Ammon's horn (tissue), 1 donor: ENCODE measurements at regions not wholly inside any gene's neighbourhood (a gene's known extent, or its start where the extent isn't known, plus 50 kb on each side); places are given as distances from the start of the nearest gene placed in this dataset.

Source experiments
- DNase-seq: peaks from one replicate; pipeline ENCODE4 v3.0.0-alpha.2; 2016; ENCODE audit warnings: low spot score

DNA sequence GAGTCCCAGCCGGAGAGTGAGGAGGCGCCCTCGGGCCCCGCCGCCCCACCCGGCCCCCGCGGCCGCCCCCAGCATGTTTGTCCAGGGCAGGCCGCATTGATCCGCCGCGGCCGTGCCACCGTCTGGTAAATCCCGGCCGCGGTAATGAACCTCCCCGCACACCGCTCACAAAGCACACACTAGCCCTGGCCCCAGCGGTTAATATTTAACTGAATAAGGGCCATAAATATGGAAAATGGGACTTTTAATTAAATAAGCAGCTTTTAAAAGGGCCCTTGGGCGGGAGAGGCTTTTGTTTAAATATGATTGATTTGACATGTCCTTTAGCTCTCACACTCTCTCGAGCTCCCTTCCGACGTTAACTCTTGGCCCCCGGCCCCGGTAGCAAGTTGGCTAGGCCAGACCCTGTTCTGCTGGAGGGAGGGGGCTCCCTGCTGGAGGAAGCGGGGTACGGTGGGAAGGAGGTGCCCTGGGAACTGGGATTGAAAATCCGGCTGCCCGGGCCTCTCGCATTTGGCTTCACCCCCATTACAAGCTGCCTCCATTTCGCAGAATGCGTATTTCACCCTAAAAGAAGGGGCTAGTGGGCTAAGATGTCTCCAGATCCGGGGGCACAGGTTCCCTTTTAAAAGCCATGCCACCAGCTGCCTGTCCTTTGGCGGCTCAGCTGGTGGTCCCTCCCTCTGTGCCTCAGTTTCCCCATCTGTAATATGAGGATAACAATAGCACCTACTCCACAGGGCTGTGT lies 199.8 kb downstream of the RBM19 start:
- no peak for DNase-seq

DNA sequence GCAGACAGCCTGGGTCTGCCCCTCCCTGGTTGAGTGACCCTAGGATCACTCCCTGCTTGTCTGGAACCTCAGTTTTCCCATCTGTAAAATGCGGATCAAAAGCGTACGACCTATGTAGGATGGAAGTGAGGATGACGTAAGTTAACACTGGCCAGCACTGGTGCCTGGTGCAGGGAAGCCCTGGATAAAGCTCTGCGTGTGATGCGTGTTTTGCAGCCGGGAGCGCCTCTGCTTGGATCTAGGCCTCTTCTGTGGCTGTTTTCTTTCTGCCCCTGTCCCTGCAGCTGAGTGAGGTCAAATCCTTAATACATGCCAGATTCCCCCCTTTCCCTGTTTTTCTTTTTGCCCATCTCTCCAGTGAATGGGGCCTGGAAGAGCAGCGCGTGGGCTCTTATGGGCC lies 201.5 kb downstream of the RBM19 start:
- DNase-seq = no peak

DNA sequence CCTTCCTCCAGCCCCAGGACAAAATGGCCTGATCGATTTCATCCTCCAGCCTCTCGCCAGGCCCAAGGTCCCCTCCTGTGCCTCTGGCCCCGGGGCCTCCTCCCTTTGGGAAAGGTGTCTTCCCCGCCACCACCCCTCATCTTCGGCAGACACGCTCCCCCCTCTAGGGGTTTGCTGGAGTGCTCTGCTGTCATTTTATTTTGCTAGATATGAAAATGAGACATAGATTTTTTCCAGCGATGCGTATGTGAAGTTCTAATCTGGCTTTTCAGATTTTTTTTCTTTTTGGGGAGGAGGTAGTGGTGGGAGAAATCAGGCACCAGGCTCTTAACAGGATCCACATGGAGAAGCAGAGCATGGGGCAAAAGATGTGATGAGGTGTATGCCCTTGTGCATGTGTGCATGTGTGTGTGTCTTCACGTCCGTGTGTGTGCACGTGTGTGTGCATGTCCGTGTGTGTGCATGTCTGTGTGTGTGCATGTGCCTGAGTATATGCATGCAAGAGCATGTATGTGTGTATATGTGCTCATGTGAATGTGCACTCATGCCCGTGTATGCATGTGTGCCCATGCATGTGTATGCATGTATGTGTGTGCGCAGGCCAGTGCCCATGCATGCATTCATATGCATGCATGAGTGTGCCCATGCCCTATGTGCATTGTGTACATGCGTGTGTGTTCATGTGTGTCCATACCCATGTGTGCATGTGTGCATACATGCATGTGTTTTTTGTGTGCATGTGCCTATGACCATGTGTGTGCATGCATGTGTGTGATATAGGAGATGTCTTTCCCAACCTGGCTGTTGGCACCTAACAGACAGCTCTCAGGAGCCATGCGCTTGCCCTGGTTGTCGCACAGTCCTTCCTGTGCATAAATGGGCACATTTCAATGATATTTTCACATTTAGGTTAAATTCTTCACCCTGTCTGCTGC lies 203.0 kb downstream of the RBM19 start:
- no peak for DNase-seq

DNA sequence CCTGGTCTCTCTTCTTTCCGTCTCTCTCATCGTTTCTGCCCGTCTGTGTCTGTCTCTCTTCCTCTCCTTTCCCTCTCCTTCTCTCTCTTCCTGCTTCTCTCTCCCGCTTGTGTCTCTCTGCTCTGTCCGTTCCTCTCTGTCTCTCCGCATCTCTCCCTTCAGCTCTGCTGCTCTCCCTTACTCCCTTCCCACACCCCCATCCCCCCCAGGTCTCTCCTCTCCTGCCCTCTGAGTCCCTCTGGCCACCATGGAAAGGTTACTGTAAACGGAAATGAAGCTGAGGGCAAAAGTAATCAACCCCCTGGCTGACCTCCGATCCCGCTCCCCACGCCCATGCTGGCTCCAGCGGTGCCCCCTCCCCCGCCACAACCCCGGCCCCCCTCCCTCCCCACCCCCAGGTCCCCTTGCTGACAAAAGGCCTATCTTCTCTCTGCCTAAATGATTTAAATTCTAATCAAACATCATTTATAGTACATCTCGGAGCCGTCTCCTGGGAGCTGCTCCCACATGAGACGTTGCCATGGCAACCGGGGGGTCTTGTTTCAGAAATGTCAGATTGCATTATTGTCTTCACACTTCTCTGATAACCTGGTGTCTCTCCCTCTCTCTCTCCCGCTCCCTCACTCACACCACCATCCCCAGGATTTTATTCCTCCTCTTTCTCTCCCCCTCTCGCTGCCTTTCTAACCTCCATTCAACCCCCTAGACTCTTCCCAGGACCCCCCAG lies 203.8 kb downstream of the RBM19 start:
- DNase-seq = peak; percentile 20

DNA sequence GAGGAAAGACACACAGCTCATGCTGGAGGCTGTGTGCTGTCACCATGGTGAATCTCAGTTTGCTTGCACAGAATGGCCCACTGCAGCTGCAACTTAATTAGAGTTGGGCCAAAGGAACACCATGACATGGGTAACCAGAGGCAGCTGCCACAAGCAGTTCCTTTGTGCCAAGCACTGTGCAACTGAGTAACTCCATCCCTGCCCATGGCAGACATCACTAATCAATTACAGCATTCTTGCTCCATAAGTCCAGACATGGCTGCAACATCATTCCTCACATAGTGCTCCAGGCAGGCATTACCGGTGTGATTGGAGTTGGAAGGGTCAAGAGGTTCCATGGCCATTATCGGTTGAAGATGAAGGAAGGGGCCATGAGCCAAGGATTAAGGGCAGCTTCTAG lies 207.0 kb downstream of the RBM19 start:
- DNase-seq = no peak

DNA sequence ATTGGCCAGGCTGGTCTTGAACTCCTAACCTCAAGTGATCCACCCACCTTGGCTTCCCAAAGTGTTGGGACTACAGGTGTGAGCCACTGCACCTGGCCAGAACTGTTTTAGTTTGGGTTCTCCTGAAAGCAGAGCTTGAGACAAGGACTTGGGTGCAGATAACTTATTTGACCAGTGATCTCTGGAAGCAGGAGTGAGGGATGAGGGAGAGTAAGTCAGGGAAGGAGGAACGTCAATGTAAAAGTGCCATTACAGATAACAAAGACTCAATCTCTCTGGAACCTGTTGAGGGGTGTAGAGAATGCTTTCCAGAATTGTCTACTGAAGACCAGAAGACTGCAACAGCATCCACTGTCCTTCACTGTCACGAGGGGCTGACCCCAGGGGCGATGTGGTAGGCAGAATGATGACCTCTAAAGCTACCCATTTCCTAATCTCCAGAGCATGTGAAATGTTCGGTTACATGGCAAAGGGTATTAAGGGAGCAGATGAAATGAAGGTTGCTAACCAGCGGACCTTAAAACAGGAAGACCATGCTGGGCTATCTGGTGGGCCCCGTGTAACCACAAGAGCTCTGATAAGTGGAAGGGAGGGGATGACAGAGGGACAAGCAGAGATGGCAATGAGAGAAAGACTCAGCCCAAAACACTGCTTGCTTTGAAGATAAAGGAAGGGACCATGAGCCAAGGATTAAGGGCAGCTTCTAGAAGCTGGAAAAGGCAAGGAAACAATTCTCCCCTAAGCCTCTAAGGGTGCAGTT lies 207.8 kb downstream of the RBM19 start:
- DNase-seq = no peak

DNA sequence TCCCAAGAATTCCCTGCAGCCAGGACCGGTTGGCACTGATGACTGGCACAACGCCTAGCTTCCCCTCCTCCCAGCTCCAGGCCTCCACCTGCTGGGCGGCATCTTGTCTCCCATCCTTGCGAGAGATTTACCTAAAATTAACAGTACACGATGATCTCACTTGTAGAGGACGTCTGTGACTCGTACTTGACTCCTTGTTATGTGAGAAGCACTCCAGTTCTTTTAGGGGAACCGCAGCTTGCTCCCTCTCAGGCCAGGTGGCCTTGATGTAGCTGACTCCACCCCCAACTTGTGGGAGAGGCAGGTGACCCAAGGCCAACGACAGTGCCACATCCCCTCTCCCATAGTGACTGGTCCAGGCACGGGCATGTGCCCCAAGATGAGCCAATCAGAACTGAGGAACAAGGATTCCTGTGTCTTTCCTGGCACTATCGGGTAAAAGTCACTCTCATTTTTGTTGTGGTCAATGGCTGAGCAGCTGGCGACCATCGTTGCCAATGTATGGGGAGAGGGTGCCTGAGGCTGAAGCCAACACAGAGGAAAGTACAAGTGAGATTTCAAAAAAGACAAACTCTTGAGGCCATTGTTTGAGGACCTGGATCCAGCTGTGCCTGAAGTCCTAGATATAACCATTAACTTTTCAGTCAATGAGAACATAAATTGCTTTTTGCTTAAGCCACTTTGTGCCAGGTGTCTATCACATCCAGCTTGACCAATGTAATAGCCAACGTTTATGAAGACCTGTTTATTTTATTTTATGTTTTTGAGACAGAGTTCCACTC lies 208.7 kb downstream of the RBM19 start:
- DNase-seq = peak; percentile 18

DNA sequence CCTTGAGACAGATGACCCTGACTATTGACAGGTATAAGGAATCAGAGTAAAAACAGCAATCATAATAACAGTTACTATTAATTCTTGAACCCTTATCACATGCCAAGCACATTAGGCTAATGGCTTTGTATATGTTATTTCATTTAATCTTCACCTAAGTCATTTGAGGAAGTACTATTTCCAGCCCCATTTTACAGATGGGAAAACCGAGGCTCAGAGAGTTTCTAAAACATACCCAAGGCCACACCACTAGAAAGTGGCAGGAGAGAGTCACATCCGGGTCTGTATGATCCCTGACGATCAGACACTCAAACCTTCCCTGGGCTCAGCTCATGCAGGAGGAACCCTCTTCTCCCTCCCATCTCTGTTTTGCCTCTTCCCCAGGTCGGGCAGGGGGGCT lies 209.5 kb downstream of the RBM19 start:
- no peak for DNase-seq

DNA sequence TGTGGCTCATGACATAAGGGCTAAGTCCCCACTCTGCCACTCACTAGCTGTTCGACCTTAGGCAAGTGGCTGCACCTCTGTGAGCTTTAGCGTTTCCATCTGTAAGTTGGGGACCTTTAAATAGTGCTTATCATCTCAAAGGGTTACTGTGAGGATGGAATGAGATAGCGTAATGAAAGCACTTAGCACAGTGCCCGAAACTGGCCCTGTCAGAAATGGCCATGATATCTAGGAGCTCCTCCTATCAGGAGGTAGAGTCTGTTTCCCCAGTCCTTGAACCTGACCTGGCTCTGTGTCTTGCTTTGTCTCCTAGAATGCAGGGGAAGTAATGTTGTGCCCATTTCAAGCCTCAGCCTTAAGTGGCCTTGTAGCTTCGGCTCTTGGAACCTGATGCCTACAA lies 211.0 kb downstream of the RBM19 start:
- DNase-seq = no peak

DNA sequence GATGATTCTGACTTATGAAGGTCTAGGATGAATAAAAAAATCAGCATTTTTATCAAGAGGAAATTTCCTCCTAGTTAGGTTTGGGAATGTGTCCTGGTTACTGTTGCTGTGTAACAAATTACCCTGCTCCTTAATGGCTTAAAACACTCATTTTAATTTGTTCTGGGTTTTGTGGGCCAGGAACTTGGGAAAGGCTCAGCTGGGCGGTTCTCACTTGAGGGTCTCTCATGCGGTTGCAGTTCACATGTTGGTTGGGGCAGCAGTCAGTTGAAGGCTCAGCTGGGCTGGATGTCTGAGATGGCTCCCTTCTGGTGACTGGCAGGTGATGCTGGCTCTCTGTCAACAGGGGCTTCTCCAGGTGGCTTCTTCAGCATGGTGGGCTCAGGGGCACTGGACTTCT lies 214.6 kb downstream of the RBM19 start:
- no peak for DNase-seq

DNA sequence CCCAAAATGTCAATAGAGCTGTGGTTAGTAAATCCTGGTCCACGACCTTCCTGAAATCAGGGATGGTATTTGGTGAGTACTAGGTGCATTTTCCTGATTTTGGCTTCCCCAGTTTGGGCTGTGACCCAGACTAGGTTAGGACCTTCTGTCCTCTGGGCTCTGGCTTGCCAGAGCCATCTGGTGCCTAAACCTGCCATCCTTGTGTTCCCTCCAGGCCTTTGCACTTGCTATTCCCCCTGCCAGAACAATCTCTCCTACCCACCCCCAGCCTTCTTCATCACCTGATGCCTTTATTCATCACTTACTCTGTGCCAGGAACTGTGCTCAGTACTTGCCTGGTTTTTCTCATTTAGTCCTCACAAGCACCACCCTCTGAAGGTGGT lies 216.7 kb downstream of the RBM19 start:
- no peak for DNase-seq

DNA sequence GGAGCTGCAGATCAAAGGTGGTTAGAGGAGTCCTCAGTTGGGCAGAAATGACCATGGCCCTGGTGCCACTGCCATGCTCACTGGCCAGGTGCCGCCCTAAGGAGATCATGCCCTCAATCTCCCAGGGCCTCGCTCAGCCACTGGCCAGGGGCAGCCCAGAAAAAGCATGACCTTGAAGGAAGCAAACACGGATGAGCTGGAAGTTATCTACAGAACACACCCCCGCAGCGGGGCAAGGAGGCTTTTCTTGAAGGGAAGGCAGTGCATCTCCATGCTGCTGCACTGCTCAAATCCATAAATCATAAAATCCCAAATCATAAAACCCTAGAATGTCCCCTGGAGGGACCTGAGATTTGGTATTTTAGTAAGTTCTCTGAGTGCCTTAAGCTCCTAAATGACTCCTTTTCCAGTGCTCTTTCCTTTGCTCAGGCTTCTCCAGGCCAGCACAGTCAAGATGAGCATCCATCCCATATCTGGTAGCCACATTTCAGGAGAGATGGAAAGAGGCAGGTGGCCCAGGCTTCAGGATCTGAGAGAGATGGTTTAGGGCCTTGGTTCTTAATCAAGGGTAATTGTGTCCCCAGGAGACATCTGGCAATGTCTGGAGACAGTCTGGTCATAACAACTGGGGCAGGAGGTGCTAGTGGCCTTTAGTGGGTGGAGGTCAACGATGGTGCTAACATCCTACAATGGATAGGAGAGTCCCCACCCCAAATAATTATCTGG lies 217.3 kb downstream of the RBM19 start:
- DNase-seq = no peak

DNA sequence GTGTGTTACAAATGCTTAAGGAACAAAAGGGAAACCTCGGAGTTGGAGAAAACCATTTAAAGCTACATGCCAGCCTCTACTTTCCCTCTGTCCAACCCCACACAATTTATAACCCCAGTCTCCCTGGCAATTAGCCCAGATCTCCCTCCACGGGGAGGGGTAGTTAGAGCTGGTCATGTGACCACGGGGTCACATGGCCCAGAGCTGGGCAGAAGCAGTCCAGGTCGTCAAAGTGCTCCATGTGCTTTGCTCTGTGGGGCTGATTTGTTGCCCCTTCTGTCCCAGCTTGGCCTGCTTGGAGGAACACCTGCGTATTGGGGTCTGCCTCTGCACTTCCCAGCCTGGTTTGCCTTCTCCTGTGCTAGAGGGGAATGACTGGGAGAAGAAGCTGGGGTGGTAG lies 219.1 kb downstream of the RBM19 start:
- no peak for DNase-seq

DNA sequence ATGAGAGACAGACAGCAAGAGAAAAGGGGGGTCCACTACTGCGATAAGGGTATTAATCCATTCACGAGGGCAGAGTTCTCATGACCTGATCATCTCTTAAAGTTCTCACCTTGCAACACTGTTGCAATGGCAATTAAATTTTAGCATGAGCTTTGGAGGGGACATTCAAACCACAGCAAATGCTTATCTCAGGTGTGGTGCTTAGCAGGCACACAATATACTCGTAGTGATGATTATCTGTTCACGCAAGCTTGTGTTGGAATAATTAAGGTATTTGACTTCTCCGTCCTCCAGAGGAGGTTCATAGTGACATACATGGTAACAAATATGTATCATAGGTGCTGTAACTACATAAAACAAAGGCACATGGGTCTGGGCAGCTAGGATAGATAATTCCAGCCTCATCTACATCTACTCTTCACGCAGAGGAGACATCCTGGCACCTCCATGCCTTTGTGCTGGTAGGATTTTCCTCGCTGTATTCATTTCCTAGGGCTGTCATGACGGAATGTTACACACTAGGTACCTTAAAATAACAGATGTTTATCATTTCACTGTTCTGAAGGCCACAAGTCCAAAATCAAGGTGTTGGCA lies 221.2 kb downstream of the RBM19 start:
- DNase-seq = no peak

DNA sequence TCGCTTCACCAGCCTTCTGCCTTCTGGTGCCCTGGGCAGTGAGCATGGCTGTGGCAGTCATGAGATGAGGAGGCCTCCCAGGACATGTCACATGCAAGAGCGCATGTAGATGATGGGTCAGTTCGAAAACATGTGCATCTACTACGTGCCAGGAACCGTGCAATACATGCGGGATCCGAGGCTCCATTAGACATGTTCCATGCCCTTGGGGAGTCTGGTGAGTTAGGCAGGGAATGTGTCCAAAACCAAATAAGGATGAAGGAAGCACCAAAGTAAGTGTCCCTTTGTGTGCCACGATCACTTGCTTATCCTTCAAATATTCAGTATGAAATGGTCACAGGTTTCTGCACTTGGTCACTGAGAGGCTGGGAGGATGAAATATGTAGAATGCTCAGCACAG lies 223.3 kb downstream of the RBM19 start:
- no peak for DNase-seq

DNA sequence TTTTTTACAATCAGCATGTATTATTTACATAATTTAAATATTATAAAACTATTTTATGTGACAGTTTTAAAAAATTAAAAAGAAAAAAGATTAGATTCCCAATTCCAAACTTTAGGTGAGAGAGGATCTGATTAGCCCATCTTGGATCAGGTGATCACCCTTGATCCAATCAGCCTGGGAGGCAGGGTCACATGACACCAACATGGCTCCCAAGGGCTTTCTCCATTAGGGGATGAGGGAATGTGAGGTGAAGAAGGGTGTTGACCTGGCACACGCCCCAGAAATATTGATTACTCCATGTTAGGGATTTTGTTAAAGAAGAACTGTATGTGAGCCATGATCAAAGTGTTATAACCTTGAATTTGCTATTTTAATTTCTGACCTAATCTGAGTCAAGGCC lies 225.4 kb downstream of the RBM19 start:
- no peak for DNase-seq

DNA sequence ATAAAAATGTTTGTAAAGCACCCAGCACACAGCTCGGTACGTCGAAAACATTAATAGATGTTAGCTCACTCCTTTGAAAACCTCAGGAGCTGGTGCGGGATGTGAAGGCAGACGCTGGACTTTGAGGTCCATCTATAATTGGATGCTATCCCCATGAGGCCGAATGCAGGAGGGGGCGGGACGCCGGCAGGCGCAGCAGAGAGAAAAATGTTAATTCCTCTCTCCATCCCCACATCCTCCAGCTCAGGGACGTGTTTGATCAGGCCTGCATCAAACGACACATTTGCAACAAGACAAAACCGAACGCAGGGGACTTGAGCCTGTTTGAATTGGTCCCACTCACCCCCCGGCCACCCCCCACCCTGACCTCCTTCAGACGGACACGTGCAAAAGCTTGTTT lies 231.0 kb downstream of the RBM19 start:
- DNase-seq = no peak

DNA sequence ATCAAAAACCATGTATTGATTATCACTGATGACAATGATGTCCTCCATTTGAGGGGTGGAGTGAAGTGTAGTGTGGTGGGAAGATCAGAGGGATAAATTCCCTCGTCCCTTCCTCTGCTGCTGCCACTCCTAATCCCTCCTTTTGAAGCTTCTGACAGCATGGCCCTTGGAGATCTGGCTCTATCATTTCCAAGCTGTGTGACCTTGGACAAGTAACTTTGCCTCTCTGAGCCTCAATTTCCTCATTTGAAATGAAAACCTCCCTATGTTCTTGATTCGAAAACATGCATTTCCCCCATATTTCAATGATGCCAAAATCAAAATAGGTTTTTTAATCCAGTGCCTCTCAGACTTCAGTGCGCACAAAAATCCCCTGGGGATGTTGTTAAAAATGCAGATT lies 231.6 kb downstream of the RBM19 start:
- no peak for DNase-seq

DNA sequence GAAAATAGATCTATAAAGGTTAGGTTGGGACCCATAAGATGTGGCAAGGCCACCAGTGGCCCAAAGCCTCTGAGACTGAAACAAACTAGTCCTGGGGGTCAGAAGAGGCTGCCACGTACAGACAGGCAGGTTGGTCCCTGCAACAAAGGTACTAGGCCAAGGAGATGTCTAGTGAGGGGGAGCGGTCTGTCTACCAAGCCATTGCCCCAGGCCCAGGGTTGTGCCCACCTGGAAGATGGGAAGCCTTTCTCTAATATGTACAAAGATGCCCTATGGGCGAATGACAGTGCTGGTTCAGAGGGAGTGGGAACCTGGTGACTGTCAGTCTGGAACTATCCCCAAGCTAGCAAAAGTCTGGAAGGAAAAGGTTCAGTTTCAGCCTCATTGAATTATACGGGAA lies 233.2 kb downstream of the RBM19 start:
- no peak for DNase-seq

DNA sequence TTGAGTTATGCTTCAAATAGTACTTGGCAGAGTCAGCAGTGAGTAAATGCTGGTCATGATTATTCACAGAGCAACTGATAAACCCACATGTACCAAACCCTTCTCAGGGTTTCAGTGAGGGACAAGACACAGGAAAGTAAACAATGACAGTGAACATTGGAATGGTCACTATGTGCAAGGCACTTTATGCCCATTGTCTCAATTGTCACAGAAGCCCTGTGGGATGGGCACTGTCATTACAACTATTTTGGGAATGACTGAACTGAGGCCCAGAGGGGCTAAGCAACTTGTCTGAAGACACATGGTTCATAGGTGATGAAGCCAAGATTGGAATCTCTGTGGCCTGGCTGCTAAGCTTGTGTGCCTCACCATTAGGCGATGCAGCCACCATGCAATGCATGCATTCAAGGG lies 238.5 kb downstream of the RBM19 start:
- DNase-seq = no peak
